NCI-H1694 treated with DMSO at 0.1 percent for 48 hours (cell line): ENCODE measurements at regions not wholly inside any gene's neighbourhood (a gene's known extent, or its start where the extent isn't known, plus 50 kb on each side); places are given as distances from the start of the nearest gene placed in this dataset.
"Not testable (repeated sequence)": the region's sequence is repeated elsewhere in the genome, so short reads cannot be mapped to it uniquely, and the experiment has no call there.

Experiments
- DNase-seq: peaks from one replicate; lab custom pipeline; 2025; lab: John Stamatoyannopoulos, UW

- no peak for DNase-seq
These were observed 235.6 kb upstream of the TUSC1 start for GRCh38 chr9:25913806-25914205.

- DNase-seq, result no peak
These were observed 226.5 kb upstream of the TUSC1 start for GRCh38 chr9:25904701-25905100.

- no peak for DNase-seq
These were observed 213.3 kb upstream of the TUSC1 start for GRCh38 chr9:25891527-25891926.

- DNase-seq, result peak; percentile 12
These were observed 211.4 kb upstream of the TUSC1 start for GRCh38 chr9:25889661-25890060.

GRCh38 chr9:25876248-25876647 is 198.0 kb upstream of the TUSC1 start:
- no peak for DNase-seq

GRCh38 chr9:25864509-25864908 is 186.3 kb upstream of the TUSC1 start:
- no peak for DNase-seq

GRCh38 chr9:25861421-25861820 is 183.2 kb upstream of the TUSC1 start:
- DNase-seq, result no peak

- DNase-seq, result no peak
These were observed 178.9 kb upstream of the TUSC1 start for GRCh38 chr9:25857147-25857546.

- no peak for DNase-seq
These were observed 172.6 kb upstream of the TUSC1 start for GRCh38 chr9:25850803-25851202.

GRCh38 chr9:25845867-25846266 is 167.6 kb upstream of the TUSC1 start:
- DNase-seq, result no peak

GRCh38 chr9:25830381-25830780 is 152.1 kb upstream of the TUSC1 start:
- DNase-seq, result no peak

- DNase-seq, result no peak
These were observed 149.4 kb upstream of the TUSC1 start for GRCh38 chr9:25827626-25828025.

- DNase-seq, result no peak
These were observed 138.2 kb upstream of the TUSC1 start for GRCh38 chr9:25816439-25816838.

- DNase-seq, result no peak
These were observed 135.8 kb upstream of the TUSC1 start for GRCh38 chr9:25814023-25814422.

- no peak for DNase-seq
These were observed 135.2 kb upstream of the TUSC1 start for GRCh38 chr9:25813478-25813877.

- DNase-seq, result no peak
These were observed 130.3 kb upstream of the TUSC1 start for GRCh38 chr9:25808554-25808953.

GRCh38 chr9:25804856-25805255 is 126.6 kb upstream of the TUSC1 start:
- DNase-seq, result no peak

- not testable (repeated sequence) for DNase-seq
These were observed 123.7 kb upstream of the TUSC1 start for GRCh38 chr9:25801989-25802388.

- no peak for DNase-seq
These were observed 95.6 kb upstream of the TUSC1 start for GRCh38 chr9:25773805-25774204.

GRCh38 chr9:25755951-25756350 is 77.7 kb upstream of the TUSC1 start:
- DNase-seq, result no peak

GRCh38 chr9:25752398-25752797 is 74.2 kb upstream of the TUSC1 start:
- DNase-seq, result no peak

- DNase-seq, result no peak
These were observed 64.0 kb upstream of the TUSC1 start for GRCh38 chr9:25742256-25742655.

- DNase-seq, result no peak
These were observed 55.2 kb upstream of the TUSC1 start for GRCh38 chr9:25733336-25733982.
